ENCODE measurements at regions not wholly inside any gene's neighbourhood (a gene's known extent, or its start where the extent isn't known, plus 50 kb on each side); places are given as distances from the start of the nearest gene placed in this dataset.

DNA sequence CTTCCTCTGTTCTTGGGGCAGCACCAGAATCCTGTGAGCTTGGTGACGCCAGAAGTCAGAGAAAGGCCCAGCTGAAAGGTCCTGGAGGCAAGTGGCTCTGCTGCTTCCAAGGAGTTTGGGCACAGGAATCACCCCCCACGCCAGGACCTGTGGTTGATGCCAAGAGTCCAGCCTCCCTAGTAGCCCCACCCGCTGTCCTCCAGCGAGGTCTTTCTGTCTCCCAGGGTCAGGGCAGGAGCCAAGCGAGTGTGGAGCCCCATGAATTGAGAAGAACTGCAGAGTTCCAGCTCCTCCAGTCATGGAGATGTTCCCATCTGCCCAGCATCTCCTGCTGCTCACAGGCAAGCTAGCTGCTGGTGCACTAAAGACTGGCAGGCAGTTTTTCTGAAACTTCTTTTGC is 631.7 kb upstream of the MGMT start:
- TF ChIP-seq, protein P1, sequence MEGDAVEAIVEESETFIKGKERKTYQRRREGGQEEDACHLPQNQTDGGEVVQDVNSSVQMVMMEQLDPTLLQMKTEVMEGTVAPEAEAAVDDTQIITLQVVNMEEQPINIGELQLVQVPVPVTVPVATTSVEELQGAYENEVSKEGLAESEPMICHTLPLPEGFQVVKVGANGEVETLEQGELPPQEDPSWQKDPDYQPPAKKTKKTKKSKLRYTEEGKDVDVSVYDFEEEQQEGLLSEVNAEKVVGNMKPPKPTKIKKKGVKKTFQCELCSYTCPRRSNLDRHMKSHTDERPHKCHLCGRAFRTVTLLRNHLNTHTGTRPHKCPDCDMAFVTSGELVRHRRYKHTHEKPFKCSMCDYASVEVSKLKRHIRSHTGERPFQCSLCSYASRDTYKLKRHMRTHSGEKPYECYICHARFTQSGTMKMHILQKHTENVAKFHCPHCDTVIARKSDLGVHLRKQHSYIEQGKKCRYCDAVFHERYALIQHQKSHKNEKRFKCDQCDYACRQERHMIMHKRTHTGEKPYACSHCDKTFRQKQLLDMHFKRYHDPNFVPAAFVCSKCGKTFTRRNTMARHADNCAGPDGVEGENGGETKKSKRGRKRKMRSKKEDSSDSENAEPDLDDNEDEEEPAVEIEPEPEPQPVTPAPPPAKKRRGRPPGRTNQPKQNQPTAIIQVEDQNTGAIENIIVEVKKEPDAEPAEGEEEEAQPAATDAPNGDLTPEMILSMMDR (IDR thresholded peaks at IDR 0.05; ENCODE audit: low read length), result no peak
- TF ChIP-seq EZH2 (IDR thresholded peaks at IDR 0.05; ENCODE audit: borderline replicate concordance, low read length), result no peak
